HG02973 (cell line): ENCODE measurements at regions not wholly inside any gene's neighbourhood (a gene's known extent, or its start where the extent isn't known, plus 50 kb on each side); places are given as distances from the start of the nearest gene placed in this dataset.
"Not testable (repeated sequence)": the region's sequence is repeated elsewhere in the genome, so short reads cannot be mapped to it uniquely, and the experiment has no call there.

Experiments used
- ATAC-seq: cut with Tn5 transposase; IDR thresholded peaks from one replicate; pipeline ENCODE4 v1.9.1; 2021; ENCODE audit warnings: moderate library complexity; ENCODE audit not compliant: unreplicated experiment

GRCh38 chr2:124967325-124967724 lies 942.2 kb downstream of the CNTNAP5 start:
- ATAC-seq, result no peak

GRCh38 chr2:124970030-124970429 lies 944.9 kb downstream of the CNTNAP5 start:
- no peak for ATAC-seq

GRCh38 chr2:124973396-124973795 lies 948.3 kb downstream of the CNTNAP5 start:
- ATAC-seq, result no peak

GRCh38 chr2:124975224-124975623 lies 950.1 kb downstream of the CNTNAP5 start:
- no peak for ATAC-seq

GRCh38 chr2:124975648-124976047 lies 950.6 kb downstream of the CNTNAP5 start:
- ATAC-seq, result no peak

- ATAC-seq, result no peak
Observed at GRCh38 chr2:124978597-124978996, 953.5 kb downstream of the CNTNAP5 start.

- no peak for ATAC-seq
Observed at GRCh38 chr2:124983595-124983994, 958.5 kb downstream of the CNTNAP5 start.

GRCh38 chr2:124985270-124985669 lies 960.2 kb downstream of the CNTNAP5 start:
- no peak for ATAC-seq

GRCh38 chr2:124986136-124986535 lies 961.0 kb downstream of the CNTNAP5 start:
- no peak for ATAC-seq

- not testable (repeated sequence) for ATAC-seq
Observed at GRCh38 chr2:124986870-124987269, 961.8 kb downstream of the CNTNAP5 start.

GRCh38 chr2:124987436-124987835 lies 962.3 kb downstream of the CNTNAP5 start:
- not testable (repeated sequence) for ATAC-seq

GRCh38 chr2:124988111-124988510 lies 963.0 kb downstream of the CNTNAP5 start:
- no peak for ATAC-seq

GRCh38 chr2:124988794-124989193 lies 963.7 kb downstream of the CNTNAP5 start:
- no peak for ATAC-seq

GRCh38 chr2:124993809-124994208 lies 968.7 kb downstream of the CNTNAP5 start:
- ATAC-seq, result no peak

- ATAC-seq, result no peak
Observed at GRCh38 chr2:124995185-124995912, 970.3 kb downstream of the CNTNAP5 start.

GRCh38 chr2:124996406-124996805 lies 971.3 kb downstream of the CNTNAP5 start:
- no peak for ATAC-seq

GRCh38 chr2:124999906-125000305 lies 974.8 kb downstream of the CNTNAP5 start:
- no peak for ATAC-seq

GRCh38 chr2:125004106-125004800 lies 979.2 kb downstream of the CNTNAP5 start:
- no peak for ATAC-seq

- ATAC-seq, result no peak
Observed at GRCh38 chr2:125006676-125007075, 981.6 kb downstream of the CNTNAP5 start.

GRCh38 chr2:125028721-125029120 lies 1003.6 kb downstream of the CNTNAP5 start:
- not testable (repeated sequence) for ATAC-seq

- no peak for ATAC-seq
Observed at GRCh38 chr2:125033871-125034270, 1008.8 kb downstream of the CNTNAP5 start.

- no peak for ATAC-seq
Observed at GRCh38 chr2:125037135-125037653, 1012.1 kb downstream of the CNTNAP5 start.
